Activated effector memory CD4-positive, alpha-beta T cell treated with anti-CD3 and anti-CD28 coated beads, Interleukin-2, amount 50 U/mL, for 16 hours (primary cell): ENCODE measurements at regions not wholly inside any gene's neighbourhood (a gene's known extent, or its start where the extent isn't known, plus 50 kb on each side); places are given as distances from the start of the nearest gene placed in this dataset.
"Not testable (repeated sequence)": the region's sequence is repeated elsewhere in the genome, so short reads cannot be mapped to it uniquely, and the experiment has no call there.

Experiments
- DNase-seq: peaks from one replicate; pipeline ENCODE4 v3.0.0-alpha.2; 2020

- no peak for DNase-seq
Measured at GRCh38 chr22:23500508-23501260, 79.4 kb downstream of the IGLL1 start.

GRCh38 chr22:23499845-23500500 lies 80.1 kb downstream of the IGLL1 start:
- DNase-seq: no peak

- no peak for DNase-seq
Measured at GRCh38 chr22:23498811-23499798, 81.0 kb downstream of the IGLL1 start.

- not testable (repeated sequence) for DNase-seq
Measured at GRCh38 chr22:23497889-23498288, 82.2 kb downstream of the IGLL1 start.

GRCh38 chr22:23497016-23497885 lies 82.8 kb downstream of the IGLL1 start:
- DNase-seq: no peak

GRCh38 chr22:23496445-23496833 lies 83.7 kb downstream of the IGLL1 start:
- no peak for DNase-seq

GRCh38 chr22:23495614-23496444 lies 84.3 kb downstream of the IGLL1 start:
- DNase-seq: no peak

GRCh38 chr22:23494930-23495266 lies 85.2 kb downstream of the IGLL1 start:
- no peak for DNase-seq

GRCh38 chr22:23485490-23485889 lies 94.6 kb downstream of the IGLL1 start:
- no peak for DNase-seq

GRCh38 chr22:23484651-23485050 lies 95.4 kb downstream of the IGLL1 start:
- no peak for DNase-seq

- DNase-seq: no peak
Measured at GRCh38 chr22:23481369-23481768, 98.7 kb downstream of the IGLL1 start.

GRCh38 chr22:23478175-23478574 lies 101.9 kb downstream of the IGLL1 start:
- no peak for DNase-seq

GRCh38 chr22:23474531-23474930 lies 105.6 kb downstream of the IGLL1 start:
- not testable (repeated sequence) for DNase-seq

GRCh38 chr22:23473901-23474300 lies 106.2 kb downstream of the IGLL1 start:
- no peak for DNase-seq

GRCh38 chr22:23472376-23472775 lies 107.7 kb downstream of the IGLL1 start:
- DNase-seq: not testable (repeated sequence)

- DNase-seq: no peak
Measured at GRCh38 chr22:23471698-23472097, 108.4 kb downstream of the IGLL1 start.

GRCh38 chr22:23470811-23471389 lies 109.2 kb downstream of the IGLL1 start:
- DNase-seq: no peak

GRCh38 chr22:23467721-23468294 lies 112.3 kb downstream of the IGLL1 start:
- DNase-seq: no peak

GRCh38 chr22:23466351-23466750 lies 113.7 kb downstream of the IGLL1 start:
- no peak for DNase-seq

- not testable (repeated sequence) for DNase-seq
Measured at GRCh38 chr22:23464796-23465195, 115.3 kb downstream of the IGLL1 start.
